Endothelial cell of umbilical vein (primary cell): ENCODE measurements at regions not wholly inside any gene's neighbourhood (a gene's known extent, or its start where the extent isn't known, plus 50 kb on each side); places are given as distances from the start of the nearest gene placed in this dataset.

ENCODE experiments used
- BruUV-seq: library from RNA; stranded (reverse); fragments of 400-500 nt; replicated peaks from 2 replicates; lab custom pipeline; 2021; lab: Mats Ljungman, UMichigan
- CTCF ChIA-PET: fragments of 300-600, 350-600 bp; sonication (Branson Sonifier 250); formaldehyde crosslinking; loops from one replicate; lab custom pipeline; 2021; ENCODE audit warnings: antibody characterized with exemption, inconsistent platforms; lab: Charles Lee
- POLR2A ChIA-PET: fragments of 300-600, 350-600 bp; sonication (Branson Sonifier 250); formaldehyde crosslinking; loops from one replicate; lab custom pipeline; 2021; ENCODE audit warnings: antibody characterized with exemption, inconsistent platforms; lab: Charles Lee
- DNase-seq: peaks from one replicate; pipeline ENCODE4 v3.0.0-alpha.2; 2011; ENCODE audit warnings: low read depth, low spot score
- FAIRE-seq: peaks from 2 replicates; lab custom pipeline; 2011; peaks lifted over from hg19 to GRCh38; lab: Jason Lieb, UNC
- H2AFZ ChIP-seq: 2 replicates; pipeline ENCODE4 v1.6.0; 2012; ENCODE audit warnings: low read depth, low read length, control low read depth, inconsistent platforms
- H3K27ac ChIP-seq: 2 replicates; pipeline ENCODE4 v1.5.1; 2011; ENCODE audit warnings: low read depth, mild to moderate bottlenecking, control low read depth, low read length, moderate library complexity; ENCODE audit not compliant: insufficient read depth
- H3K27me3 ChIP-seq, 2 experiments: 2 replicates each; pipeline versions ENCODE4 v1.6.0 to v1.6.1; 2011; ENCODE audit warnings: low read length in 2 of 2, mixed read lengths in 1 of 2; ENCODE audit not compliant: control insufficient read depth in 2 of 2, insufficient read depth in 2 of 2
- H3K36me3 ChIP-seq, 2 experiments: 2 replicates in 1 of 2; 3 replicates in 1 of 2; pipeline ENCODE4 v1.5.1; 2011; ENCODE audit warnings: low read length in 2 of 2, mild to moderate bottlenecking in 1 of 2, moderate library complexity in 1 of 2; ENCODE audit not compliant: control insufficient read depth in 2 of 2, insufficient read depth in 2 of 2; ENCODE audit errors: extremely low read depth in 1 of 2
- H3K4me1 ChIP-seq: 3 replicates; pipeline ENCODE4 v1.5.1; 2011; ENCODE audit warnings: mild to moderate bottlenecking, low read length; ENCODE audit not compliant: control insufficient read depth, insufficient read depth; ENCODE audit errors: extremely low read depth
- H3K4me2 ChIP-seq: 2 replicates; pipeline ENCODE4 v1.6.1; 2011; ENCODE audit warnings: low read length, control low read depth, mixed read lengths; ENCODE audit not compliant: insufficient read depth
- H3K4me3 ChIP-seq, 3 experiments: fragments of 200-600 bp in 1 of 3; sonication (generic), shearing (Covaris generic) in 1 of 3; replicated peaks in 1 of 3; 2 replicates each; pipeline ENCODE4 v1.5.1; 2011 to 2016; ENCODE audit warnings: control low read depth in 3 of 3, low read length in 3 of 3, mild to moderate bottlenecking in 2 of 3, inconsistent platforms in 1 of 3, low read depth in 1 of 3, moderate library complexity in 1 of 3; ENCODE audit not compliant: insufficient read depth in 1 of 3
- H3K79me2 ChIP-seq: 2 replicates; pipeline ENCODE4 v1.6.0; 2012; ENCODE audit warnings: low read length, inconsistent platforms; ENCODE audit not compliant: control insufficient read depth, insufficient read depth
- H3K9ac ChIP-seq: replicated peaks from 2 replicates; pipeline ENCODE3; 2011; ENCODE audit warnings: low read length, control low read depth; ENCODE audit not compliant: insufficient read depth; ENCODE audit errors: extremely low read depth
- H3K9me1 ChIP-seq: replicated peaks from 3 replicates; pipeline ENCODE4 v1.6.0; 2011; ENCODE audit warnings: mild to moderate bottlenecking, low read length; ENCODE audit not compliant: control insufficient read depth, insufficient read depth; ENCODE audit errors: extremely low read depth
- H3K9me3 ChIP-seq: replicated peaks from 2 replicates; pipeline ENCODE4 v1.5.1; 2012; ENCODE audit warnings: low read length, inconsistent platforms; ENCODE audit not compliant: control insufficient read depth, insufficient read depth
- H4K20me1 ChIP-seq: replicated peaks from 2 replicates; pipeline ENCODE3; 2011; ENCODE audit warnings: mild to moderate bottlenecking, low read length; ENCODE audit not compliant: control insufficient read depth, insufficient read depth; ENCODE audit errors: extremely low read depth
- EZH2 ChIP-seq: IDR thresholded peaks from 2 replicates; pipeline ENCODE4 v1.6.1; 2012; ENCODE audit warnings: borderline replicate concordance, low read depth, mild to moderate bottlenecking, moderate library complexity, low read length, inconsistent platforms; ENCODE audit not compliant: severe bottlenecking
- FOS ChIP-seq: IDR thresholded peaks from 2 replicates; pipeline ENCODE4 v1.6.1; 2011; ENCODE audit warnings: mild to moderate bottlenecking, low read length, moderate library complexity, borderline replicate concordance; ENCODE audit not compliant: insufficient read depth
- GATA2 ChIP-seq: IDR thresholded peaks from 2 replicates; pipeline ENCODE4 v1.7.0; 2011; ENCODE audit warnings: low read depth, mild to moderate bottlenecking, moderate library complexity, mixed read lengths, low read length; ENCODE audit not compliant: insufficient read length, insufficient read depth
- JUN ChIP-seq: IDR thresholded peaks from 2 replicates; pipeline ENCODE4 v1.6.1; 2011; ENCODE audit warnings: borderline replicate concordance, low read depth; ENCODE audit not compliant: insufficient read length, insufficient read depth
- MYC ChIP-seq: IDR thresholded peaks from one replicate; pipeline ENCODE4 v1.6.1; 2011; ENCODE audit warnings: mild to moderate bottlenecking, low read depth, low read length
- POLR2A ChIP-seq: IDR thresholded peaks from 2 replicates; pipeline ENCODE4 v1.6.1; 2012; ENCODE audit warnings: low read depth, mild to moderate bottlenecking, control low read depth, low read length
- POLR2AphosphoS5 ChIP-seq: IDR thresholded peaks from 2 replicates; pipeline ENCODE4 v1.6.1; 2012; ENCODE audit warnings: low read depth, mild to moderate bottlenecking, control low read depth, low read length, moderate library complexity; ENCODE audit not compliant: insufficient read depth
- dilution Hi-C: fragments of 300-500 bp; cut with MboI; formaldehyde crosslinking; loops from one replicate; pipeline ENCODE4 v1.15.0; 2019; ENCODE audit warnings: low sequenced_read_pairs; ENCODE audit not compliant: extremely low pct_ligation_motif_present
- intact Hi-C: fragments of 100-400 bp; cut with micrococcal nuclease; formaldehyde crosslinking; loops from one replicate; pipeline ENCODE4 v1.10.0; 2022
- TF ChIP-seq, protein P1 (sequence below): IDR thresholded peaks from 2 replicates; pipeline ENCODE4 v1.6.1; 2011; ENCODE audit not compliant: insufficient read depth, insufficient read length
- TF ChIP-seq, protein P2 (sequence below), 2 donors: IDR thresholded peaks; 1 replicate in 1 of 2; 2 replicates in 1 of 2; pipeline ENCODE4 v1.5.1; 2011; ENCODE audit warnings: low read length in 2 of 2, mild to moderate bottlenecking in 2 of 2, moderate library complexity in 2 of 2, control low read depth in 1 of 2, inconsistent platforms in 1 of 2, low read depth in 1 of 2; ENCODE audit not compliant: insufficient read depth in 1 of 2; ENCODE audit errors: extremely low read depth in 1 of 2

DNA sequence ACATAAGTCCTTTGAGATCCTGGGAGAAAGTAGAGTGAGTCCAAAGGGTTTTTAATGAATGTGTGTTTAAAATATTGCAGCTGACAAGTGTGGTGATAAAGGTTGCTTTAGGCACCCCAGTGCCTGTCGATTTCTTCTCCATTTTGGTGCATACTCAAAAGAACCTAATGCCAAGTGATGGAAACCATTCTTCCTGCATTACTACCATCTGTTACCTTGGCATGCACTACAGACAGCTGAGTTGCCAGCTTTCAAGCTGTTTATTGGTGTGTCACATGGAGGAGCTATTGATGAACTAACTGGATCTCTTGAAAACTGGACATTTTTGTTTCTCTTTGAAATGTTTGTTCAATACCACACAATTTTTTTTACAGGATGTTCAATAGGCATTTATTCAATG is 350.0 kb downstream of the AKAIN1 start:
- H3K9ac ChIP-seq: no peak overlapping the region
- intact Hi-C loops: no loop called here
- H3K4me2 ChIP-seq: no peak overlapping the region
- no peak overlapping the region for H3K27ac ChIP-seq
- no peaks in the 10 kb centered on the region for H4K20me1 ChIP-seq
- no peak for FAIRE-seq
- H3K9me1 ChIP-seq: no peaks in the 10 kb centered on the region
- peaks cover 5% of the 10 kb centered on the region for H3K9me3 ChIP-seq
- H3K4me3 ChIP-seq: no peak overlapping the region
- dilution Hi-C loops: no loop called here
- no peaks in the 10 kb centered on the region for H3K79me2 ChIP-seq
- no peak overlapping the region for H2AFZ ChIP-seq
- BruUV-seq: no TSS peak
- ChIA-PET CTCF (no interaction called here), POLR2A (no interaction called here)
- H3K4me1 ChIP-seq: no peaks in the 10 kb centered on the region
- DNase-seq: no peak
- H3K27me3 ChIP-seq: no peaks in the 10 kb centered on the region
- no peak for TF ChIP-seq POLR2A
- TF ChIP-seq FOS: no peak
- TF ChIP-seq POLR2AphosphoS5: no peak
- no peak for TF ChIP-seq JUN
- TF ChIP-seq, protein P1, sequence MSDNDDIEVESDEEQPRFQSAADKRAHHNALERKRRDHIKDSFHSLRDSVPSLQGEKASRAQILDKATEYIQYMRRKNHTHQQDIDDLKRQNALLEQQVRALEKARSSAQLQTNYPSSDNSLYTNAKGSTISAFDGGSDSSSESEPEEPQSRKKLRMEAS: no peak
- TF ChIP-seq, protein P2, sequence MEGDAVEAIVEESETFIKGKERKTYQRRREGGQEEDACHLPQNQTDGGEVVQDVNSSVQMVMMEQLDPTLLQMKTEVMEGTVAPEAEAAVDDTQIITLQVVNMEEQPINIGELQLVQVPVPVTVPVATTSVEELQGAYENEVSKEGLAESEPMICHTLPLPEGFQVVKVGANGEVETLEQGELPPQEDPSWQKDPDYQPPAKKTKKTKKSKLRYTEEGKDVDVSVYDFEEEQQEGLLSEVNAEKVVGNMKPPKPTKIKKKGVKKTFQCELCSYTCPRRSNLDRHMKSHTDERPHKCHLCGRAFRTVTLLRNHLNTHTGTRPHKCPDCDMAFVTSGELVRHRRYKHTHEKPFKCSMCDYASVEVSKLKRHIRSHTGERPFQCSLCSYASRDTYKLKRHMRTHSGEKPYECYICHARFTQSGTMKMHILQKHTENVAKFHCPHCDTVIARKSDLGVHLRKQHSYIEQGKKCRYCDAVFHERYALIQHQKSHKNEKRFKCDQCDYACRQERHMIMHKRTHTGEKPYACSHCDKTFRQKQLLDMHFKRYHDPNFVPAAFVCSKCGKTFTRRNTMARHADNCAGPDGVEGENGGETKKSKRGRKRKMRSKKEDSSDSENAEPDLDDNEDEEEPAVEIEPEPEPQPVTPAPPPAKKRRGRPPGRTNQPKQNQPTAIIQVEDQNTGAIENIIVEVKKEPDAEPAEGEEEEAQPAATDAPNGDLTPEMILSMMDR (IDR thresholded peaks at IDR 0.05; ENCODE audit: extremely low read depth in 1 of 2, insufficient read depth in 1 of 2, low read depth in 1 of 2, low read length in 2 of 2): no peak
- no peak for TF ChIP-seq GATA2
- no peak for TF ChIP-seq MYC
- no peak for TF ChIP-seq EZH2
- no peaks in the 10 kb centered on the region for H3K36me3 ChIP-seq
